ENCODE measurements at regions not wholly inside any gene's neighbourhood (a gene's known extent, or its start where the extent isn't known, plus 50 kb on each side); places are given as distances from the start of the nearest gene placed in this dataset.
A peak's percentile ranks its signal among the peaks of the same experiment; 100 is the strongest.
"Not testable (repeated sequence)": the region's sequence is repeated elsewhere in the genome, so short reads cannot be mapped to it uniquely, and the experiment has no call there.

GRCh38 chr14:59044707-59045106 lies 143.8 kb upstream of the DAAM1 start:
- no peak for ATAC-seq

GRCh38 chr14:59046746-59047145 lies 141.7 kb upstream of the DAAM1 start:
- DNase-seq (ENCODE audit: missing footprints) (no peak), ATAC-seq (no peak)
- intact Hi-C loops (cut with DNase I) = no loop called here

More at GRCh38 chr14:59044707-59045106, 143.8 kb upstream of the DAAM1 start:
- DNase-seq (ENCODE audit: missing footprints) = no peak
- intact Hi-C loops (cut with DNase I) = no loop called here

- DNase-seq (ENCODE audit: missing footprints) (no peak), ATAC-seq (no peak)
- intact Hi-C loops (cut with DNase I) = loop anchor here (1.0 to 5.0 kb wide), 2 partner anchors 418 to 554 kb away; partner anchors contain the start of gene DACT1
Measured at GRCh38 chr14:59055006-59055405, 133.5 kb upstream of the DAAM1 start.

- intact Hi-C loops (cut with DNase I) = loop anchor here (1.0 to 5.0 kb wide), 2 partner anchors 418 to 554 kb away; partner anchors contain the start of gene DACT1
- ATAC-seq (peak; percentile 63), DNase-seq (ENCODE audit: missing footprints) (no peak)
Measured at GRCh38 chr14:59055439-59056045, 132.9 kb upstream of the DAAM1 start.

- no peak for ATAC-seq
Measured at GRCh38 chr14:59057551-59057950, 130.9 kb upstream of the DAAM1 start.

GRCh38 chr14:59058776-59059175 lies 129.7 kb upstream of the DAAM1 start:
- intact Hi-C loops (cut with DNase I) = loop anchor here (5.0 kb wide), 1 partner anchor 421 kb away; the partner anchor contains the start of gene DACT1
- not testable (repeated sequence) for DNase-seq (ENCODE audit: missing footprints); ATAC-seq

More at GRCh38 chr14:59057551-59057950, 130.9 kb upstream of the DAAM1 start:
- DNase-seq (ENCODE audit: missing footprints) = no peak
- intact Hi-C loops (cut with DNase I) = loop anchor here (5.0 kb wide), 1 partner anchor 420 kb away; the partner anchor contains the start of gene DACT1

GRCh38 chr14:59060841-59061240 lies 127.6 kb upstream of the DAAM1 start:
- DNase-seq (ENCODE audit: missing footprints) (no peak), ATAC-seq (no peak)
- intact Hi-C loops (cut with DNase I) = no loop called here

- no peak for DNase-seq (ENCODE audit: missing footprints)
- no peak for ATAC-seq
- intact Hi-C loops (cut with DNase I) = no loop called here
Measured at GRCh38 chr14:59061292-59061691, 127.2 kb upstream of the DAAM1 start.

- ATAC-seq (no peak), DNase-seq (ENCODE audit: missing footprints) (no peak)
- intact Hi-C loops (cut with DNase I) = no loop called here
Measured at GRCh38 chr14:59063259-59063658, 125.2 kb upstream of the DAAM1 start.

GRCh38 chr14:59067127-59067894 lies 121.2 kb upstream of the DAAM1 start:
- ATAC-seq = no peak
- intact Hi-C loops (cut with DNase I) = no loop called here
- DNase-seq (ENCODE audit: missing footprints) = no peak

- intact Hi-C loops (cut with DNase I) = no loop called here
- ATAC-seq (no peak), DNase-seq (ENCODE audit: missing footprints) (no peak)
Measured at GRCh38 chr14:59069163-59069854, 119.2 kb upstream of the DAAM1 start.

GRCh38 chr14:59075506-59075905 lies 113.0 kb upstream of the DAAM1 start:
- ATAC-seq = no peak
- no peak for DNase-seq (ENCODE audit: missing footprints)
- intact Hi-C loops (cut with DNase I) = no loop called here

GRCh38 chr14:59081720-59082119 lies 106.7 kb upstream of the DAAM1 start:
- DNase-seq (ENCODE audit: missing footprints) (no peak), ATAC-seq (no peak)
- intact Hi-C loops (cut with DNase I) = no loop called here

GRCh38 chr14:59085207-59085739 lies 103.2 kb upstream of the DAAM1 start:
- ATAC-seq = no peak
- no peak for DNase-seq (ENCODE audit: missing footprints)
- intact Hi-C loops (cut with DNase I) = no loop called here

GRCh38 chr14:59086241-59086882 lies 102.1 kb upstream of the DAAM1 start:
- DNase-seq (ENCODE audit: missing footprints) (no peak), ATAC-seq (no peak)
- intact Hi-C loops (cut with DNase I) = no loop called here

GRCh38 chr14:59087240-59087639 lies 101.2 kb upstream of the DAAM1 start:
- no peak for DNase-seq (ENCODE audit: missing footprints)
- intact Hi-C loops (cut with DNase I) = no loop called here
- no peak for ATAC-seq

GRCh38 chr14:59087711-59088110 lies 100.8 kb upstream of the DAAM1 start:
- ATAC-seq (no peak), DNase-seq (ENCODE audit: missing footprints) (no peak)
- intact Hi-C loops (cut with DNase I) = no loop called here

GRCh38 chr14:59090572-59090971 lies 97.9 kb upstream of the DAAM1 start:
- intact Hi-C loops (cut with DNase I) = no loop called here
- no peak for DNase-seq (ENCODE audit: missing footprints)
- no peak for ATAC-seq

GRCh38 chr14:59091404-59091803 lies 97.1 kb upstream of the DAAM1 start:
- DNase-seq (ENCODE audit: missing footprints) (no peak), ATAC-seq (no peak)
- intact Hi-C loops (cut with DNase I) = no loop called here

Data from Right ventricle myocardium inferior (tissue), 1 donor.